WTC11 (cell line): ENCODE measurements at regions not wholly inside any gene's neighbourhood (a gene's known extent, or its start where the extent isn't known, plus 50 kb on each side); places are given as distances from the start of the nearest gene placed in this dataset.

Experiments
- ATAC-seq: fragments of 200-7000 bp; cut with Tn5 transposase; 2 replicates; pipeline ENCODE4 v1.10.0; 2021; ENCODE audit warnings: mild to moderate bottlenecking, moderate library complexity
- CTCF ChIA-PET: fragments of 300-600 bp; sonication (Branson Sonifier 250); formaldehyde crosslinking; loops from one replicate; lab custom pipeline; 2021; ENCODE audit warnings: antibody characterized with exemption; lab: Charles Lee
- POLR2A ChIA-PET: fragments of 350-600 bp; sonication (Branson Sonifier 250); formaldehyde crosslinking; loops from one replicate; lab custom pipeline; 2021; ENCODE audit warnings: antibody characterized with exemption; lab: Charles Lee
- DNase-seq: peaks from one replicate; pipeline ENCODE4 v3.0.0; 2021; ENCODE audit warnings: low spot score
- H3K27ac Mint-ChIP-seq: 2 replicates; pipeline ENCODE4 v1.8.0; 2021; ENCODE audit warnings: mixed read lengths
- H3K27me3 Mint-ChIP-seq: 2 replicates; pipeline ENCODE4 v1.8.0; 2021; ENCODE audit warnings: low read depth, mild to moderate bottlenecking, moderate library complexity, mixed read lengths
- H3K36me3 Mint-ChIP-seq: 2 replicates; pipeline ENCODE4 v1.8.0; 2021; ENCODE audit warnings: mixed read lengths
- H3K4me1 Mint-ChIP-seq: 2 replicates; pipeline ENCODE4 v1.8.0; 2022; ENCODE audit warnings: mixed read lengths
- H3K4me3 Mint-ChIP-seq: 2 replicates; pipeline ENCODE4 v1.8.0; 2021; ENCODE audit warnings: mild to moderate bottlenecking, moderate library complexity, mixed read lengths
- H3K9me3 Mint-ChIP-seq: 2 replicates; pipeline ENCODE4 v1.8.0; 2021; ENCODE audit warnings: mixed read lengths
- AR ChIP-seq: fragments of 250-450 bp; sonication (Bioruptor Pico); IDR thresholded peaks from 2 replicates; pipeline ENCODE4 v1.9.0; 2021; ENCODE audit warnings: mild to moderate bottlenecking
- CBFB ChIP-seq: sonication (generic); formaldehyde crosslinking; IDR thresholded peaks from 2 replicates; pipeline ENCODE4 v1.8.1; 2022; ENCODE audit warnings: mild to moderate bottlenecking, low read depth, missing genetic modification reagents
- JUN ChIP-seq: sonication (generic); formaldehyde crosslinking; IDR thresholded peaks from 2 replicates; pipeline ENCODE4 v1.8.0; 2023; ENCODE audit warnings: mild to moderate bottlenecking, missing genetic modification reagents
- RELA ChIP-seq: sonication (generic); formaldehyde crosslinking; IDR thresholded peaks from 2 replicates; pipeline ENCODE4 v1.8.1; 2022; ENCODE audit warnings: missing genetic modification reagents, mild to moderate bottlenecking, borderline replicate concordance
- SP1 ChIP-seq: sonication (generic); formaldehyde crosslinking; conservative IDR thresholded peaks from 2 replicates; pipeline ENCODE4 v1.8.1; 2022; ENCODE audit warnings: missing genetic modification reagents
- TEAD1 ChIP-seq: sonication (generic); formaldehyde crosslinking; IDR thresholded peaks from 2 replicates; pipeline ENCODE4 v1.8.0; 2022; ENCODE audit warnings: mild to moderate bottlenecking, missing genetic modification reagents
- ZNF138 ChIP-seq: sonication (generic); formaldehyde crosslinking; conservative IDR thresholded peaks from 2 replicates; pipeline ENCODE4 v1.8.1; 2022; ENCODE audit warnings: mild to moderate bottlenecking, moderate library complexity, missing genetic modification reagents
- ZNF263 ChIP-seq: sonication (generic); formaldehyde crosslinking; IDR thresholded peaks from 2 replicates; pipeline ENCODE4 v1.8.1; 2022; ENCODE audit warnings: low read depth, mild to moderate bottlenecking, moderate library complexity, missing genetic modification reagents
- ZNF416 ChIP-seq: fragments of 250-450 bp; sonication (Bioruptor Pico); IDR thresholded peaks from 2 replicates; pipeline ENCODE4 v1.9.0; 2021; ENCODE audit warnings: mild to moderate bottlenecking, inconsistent platforms
- ZNF512 ChIP-seq: sonication (generic); formaldehyde crosslinking; IDR thresholded peaks from 2 replicates; pipeline ENCODE4 v1.8.1; 2022; ENCODE audit warnings: missing genetic modification reagents, borderline replicate concordance
- TF ChIP-seq, protein P1 (sequence below): sonication (generic); formaldehyde crosslinking; IDR thresholded peaks from 2 replicates; pipeline ENCODE4 v1.8.0; 2022; ENCODE audit warnings: missing genetic modification reagents
- TF ChIP-seq, protein P2 (sequence below): sonication (generic); formaldehyde crosslinking; IDR thresholded peaks from 2 replicates; pipeline ENCODE4 v1.8.0; 2023; ENCODE audit warnings: mild to moderate bottlenecking, missing genetic modification reagents
- TF ChIP-seq, protein P3 (sequence below): sonication (generic); formaldehyde crosslinking; IDR thresholded peaks from 2 replicates; pipeline ENCODE4 v1.8.0; 2023; ENCODE audit warnings: missing genetic modification reagents
- TF ChIP-seq, protein P4 (sequence below): sonication (generic); formaldehyde crosslinking; IDR thresholded peaks from 2 replicates; pipeline ENCODE4 v1.8.1; 2023; ENCODE audit warnings: mild to moderate bottlenecking, missing genetic modification reagents, borderline replicate concordance
- TF ChIP-seq, protein P5 (sequence below): sonication (generic); formaldehyde crosslinking; IDR thresholded peaks from 2 replicates; pipeline ENCODE4 v1.8.1; 2023; ENCODE audit warnings: mild to moderate bottlenecking, moderate library complexity, missing genetic modification reagents

GRCh38 chr5:10839118-10839517 lies 78.1 kb upstream of the DAP start (continued):
- TF ChIP-seq, protein P1, sequence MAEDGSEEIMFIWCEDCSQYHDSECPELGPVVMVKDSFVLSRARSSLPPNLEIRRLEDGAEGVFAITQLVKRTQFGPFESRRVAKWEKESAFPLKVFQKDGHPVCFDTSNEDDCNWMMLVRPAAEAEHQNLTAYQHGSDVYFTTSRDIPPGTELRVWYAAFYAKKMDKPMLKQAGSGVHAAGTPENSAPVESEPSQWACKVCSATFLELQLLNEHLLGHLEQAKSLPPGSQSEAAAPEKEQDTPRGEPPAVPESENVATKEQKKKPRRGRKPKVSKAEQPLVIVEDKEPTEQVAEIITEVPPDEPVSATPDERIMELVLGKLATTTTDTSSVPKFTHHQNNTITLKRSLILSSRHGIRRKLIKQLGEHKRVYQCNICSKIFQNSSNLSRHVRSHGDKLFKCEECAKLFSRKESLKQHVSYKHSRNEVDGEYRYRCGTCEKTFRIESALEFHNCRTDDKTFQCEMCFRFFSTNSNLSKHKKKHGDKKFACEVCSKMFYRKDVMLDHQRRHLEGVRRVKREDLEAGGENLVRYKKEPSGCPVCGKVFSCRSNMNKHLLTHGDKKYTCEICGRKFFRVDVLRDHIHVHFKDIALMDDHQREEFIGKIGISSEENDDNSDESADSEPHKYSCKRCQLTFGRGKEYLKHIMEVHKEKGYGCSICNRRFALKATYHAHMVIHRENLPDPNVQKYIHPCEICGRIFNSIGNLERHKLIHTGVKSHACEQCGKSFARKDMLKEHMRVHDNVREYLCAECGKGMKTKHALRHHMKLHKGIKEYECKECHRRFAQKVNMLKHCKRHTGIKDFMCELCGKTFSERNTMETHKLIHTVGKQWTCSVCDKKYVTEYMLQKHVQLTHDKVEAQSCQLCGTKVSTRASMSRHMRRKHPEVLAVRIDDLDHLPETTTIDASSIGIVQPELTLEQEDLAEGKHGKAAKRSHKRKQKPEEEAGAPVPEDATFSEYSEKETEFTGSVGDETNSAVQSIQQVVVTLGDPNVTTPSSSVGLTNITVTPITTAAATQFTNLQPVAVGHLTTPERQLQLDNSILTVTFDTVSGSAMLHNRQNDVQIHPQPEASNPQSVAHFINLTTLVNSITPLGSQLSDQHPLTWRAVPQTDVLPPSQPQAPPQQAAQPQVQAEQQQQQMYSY = no peak
- TF ChIP-seq RELA (CRISPR knock-in tag) = no peak
- TF ChIP-seq, protein P2, sequence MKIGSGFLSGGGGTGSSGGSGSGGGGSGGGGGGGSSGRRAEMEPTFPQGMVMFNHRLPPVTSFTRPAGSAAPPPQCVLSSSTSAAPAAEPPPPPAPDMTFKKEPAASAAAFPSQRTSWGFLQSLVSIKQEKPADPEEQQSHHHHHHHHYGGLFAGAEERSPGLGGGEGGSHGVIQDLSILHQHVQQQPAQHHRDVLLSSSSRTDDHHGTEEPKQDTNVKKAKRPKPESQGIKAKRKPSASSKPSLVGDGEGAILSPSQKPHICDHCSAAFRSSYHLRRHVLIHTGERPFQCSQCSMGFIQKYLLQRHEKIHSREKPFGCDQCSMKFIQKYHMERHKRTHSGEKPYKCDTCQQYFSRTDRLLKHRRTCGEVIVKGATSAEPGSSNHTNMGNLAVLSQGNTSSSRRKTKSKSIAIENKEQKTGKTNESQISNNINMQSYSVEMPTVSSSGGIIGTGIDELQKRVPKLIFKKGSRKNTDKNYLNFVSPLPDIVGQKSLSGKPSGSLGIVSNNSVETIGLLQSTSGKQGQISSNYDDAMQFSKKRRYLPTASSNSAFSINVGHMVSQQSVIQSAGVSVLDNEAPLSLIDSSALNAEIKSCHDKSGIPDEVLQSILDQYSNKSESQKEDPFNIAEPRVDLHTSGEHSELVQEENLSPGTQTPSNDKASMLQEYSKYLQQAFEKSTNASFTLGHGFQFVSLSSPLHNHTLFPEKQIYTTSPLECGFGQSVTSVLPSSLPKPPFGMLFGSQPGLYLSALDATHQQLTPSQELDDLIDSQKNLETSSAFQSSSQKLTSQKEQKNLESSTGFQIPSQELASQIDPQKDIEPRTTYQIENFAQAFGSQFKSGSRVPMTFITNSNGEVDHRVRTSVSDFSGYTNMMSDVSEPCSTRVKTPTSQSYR (CRISPR knock-in tag) = no peak
- TF ChIP-seq, protein P3, sequence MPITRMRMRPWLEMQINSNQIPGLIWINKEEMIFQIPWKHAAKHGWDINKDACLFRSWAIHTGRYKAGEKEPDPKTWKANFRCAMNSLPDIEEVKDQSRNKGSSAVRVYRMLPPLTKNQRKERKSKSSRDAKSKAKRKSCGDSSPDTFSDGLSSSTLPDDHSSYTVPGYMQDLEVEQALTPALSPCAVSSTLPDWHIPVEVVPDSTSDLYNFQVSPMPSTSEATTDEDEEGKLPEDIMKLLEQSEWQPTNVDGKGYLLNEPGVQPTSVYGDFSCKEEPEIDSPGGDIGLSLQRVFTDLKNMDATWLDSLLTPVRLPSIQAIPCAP (CRISPR knock-in tag) = no peak
- no peak for TF ChIP-seq ZNF416
- TF ChIP-seq AR = no peak
- TF ChIP-seq TEAD1 (CRISPR knock-in tag) = no peak

GRCh38 chr5:10838038-10838437 lies 77.0 kb upstream of the DAP start:
- H3K36me3 Mint-ChIP-seq = 0 out of 2 replicates have a peak, but pooled peaks cover under 1% of the 10 kb centered on the region
- no peak for ATAC-seq
- no peak overlapping the region for H3K27ac Mint-ChIP-seq
- peaks cover 11% of the 10 kb centered on the region for H3K9me3 Mint-ChIP-seq
- ChIA-PET POLR2A (no interaction called here), CTCF (interaction anchor here (1.4 to 2.2 kb wide), 3 partner anchors 12 to 19 kb away, joined by 3 to 11 read pairs (median 4); no protein-coding TSS in a partner anchor)
- no peak for DNase-seq
- H3K4me3 Mint-ChIP-seq = no peak overlapping the region
- H3K27me3 Mint-ChIP-seq = no peaks in the 10 kb centered on the region
- no peaks in the 10 kb centered on the region for H3K4me1 Mint-ChIP-seq
- TF ChIP-seq ZNF512 (CRISPR knock-in tag) = no peak
- TF ChIP-seq, protein P4, sequence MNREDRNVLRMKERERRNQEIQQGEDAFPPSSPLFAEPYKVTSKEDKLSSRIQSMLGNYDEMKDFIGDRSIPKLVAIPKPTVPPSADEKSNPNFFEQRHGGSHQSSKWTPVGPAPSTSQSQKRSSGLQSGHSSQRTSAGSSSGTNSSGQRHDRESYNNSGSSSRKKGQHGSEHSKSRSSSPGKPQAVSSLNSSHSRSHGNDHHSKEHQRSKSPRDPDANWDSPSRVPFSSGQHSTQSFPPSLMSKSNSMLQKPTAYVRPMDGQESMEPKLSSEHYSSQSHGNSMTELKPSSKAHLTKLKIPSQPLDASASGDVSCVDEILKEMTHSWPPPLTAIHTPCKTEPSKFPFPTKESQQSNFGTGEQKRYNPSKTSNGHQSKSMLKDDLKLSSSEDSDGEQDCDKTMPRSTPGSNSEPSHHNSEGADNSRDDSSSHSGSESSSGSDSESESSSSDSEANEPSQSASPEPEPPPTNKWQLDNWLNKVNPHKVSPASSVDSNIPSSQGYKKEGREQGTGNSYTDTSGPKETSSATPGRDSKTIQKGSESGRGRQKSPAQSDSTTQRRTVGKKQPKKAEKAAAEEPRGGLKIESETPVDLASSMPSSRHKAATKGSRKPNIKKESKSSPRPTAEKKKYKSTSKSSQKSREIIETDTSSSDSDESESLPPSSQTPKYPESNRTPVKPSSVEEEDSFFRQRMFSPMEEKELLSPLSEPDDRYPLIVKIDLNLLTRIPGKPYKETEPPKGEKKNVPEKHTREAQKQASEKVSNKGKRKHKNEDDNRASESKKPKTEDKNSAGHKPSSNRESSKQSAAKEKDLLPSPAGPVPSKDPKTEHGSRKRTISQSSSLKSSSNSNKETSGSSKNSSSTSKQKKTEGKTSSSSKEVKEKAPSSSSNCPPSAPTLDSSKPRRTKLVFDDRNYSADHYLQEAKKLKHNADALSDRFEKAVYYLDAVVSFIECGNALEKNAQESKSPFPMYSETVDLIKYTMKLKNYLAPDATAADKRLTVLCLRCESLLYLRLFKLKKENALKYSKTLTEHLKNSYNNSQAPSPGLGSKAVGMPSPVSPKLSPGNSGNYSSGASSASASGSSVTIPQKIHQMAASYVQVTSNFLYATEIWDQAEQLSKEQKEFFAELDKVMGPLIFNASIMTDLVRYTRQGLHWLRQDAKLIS (CRISPR knock-in tag) = no peak
- TF ChIP-seq ZNF138 = no peak
- TF ChIP-seq CBFB (CRISPR knock-in tag) = no peak
- no peak for TF ChIP-seq SP1
- no peak for TF ChIP-seq ZNF263 (CRISPR knock-in tag)
- TF ChIP-seq AR = no peak
- TF ChIP-seq, protein P5, sequence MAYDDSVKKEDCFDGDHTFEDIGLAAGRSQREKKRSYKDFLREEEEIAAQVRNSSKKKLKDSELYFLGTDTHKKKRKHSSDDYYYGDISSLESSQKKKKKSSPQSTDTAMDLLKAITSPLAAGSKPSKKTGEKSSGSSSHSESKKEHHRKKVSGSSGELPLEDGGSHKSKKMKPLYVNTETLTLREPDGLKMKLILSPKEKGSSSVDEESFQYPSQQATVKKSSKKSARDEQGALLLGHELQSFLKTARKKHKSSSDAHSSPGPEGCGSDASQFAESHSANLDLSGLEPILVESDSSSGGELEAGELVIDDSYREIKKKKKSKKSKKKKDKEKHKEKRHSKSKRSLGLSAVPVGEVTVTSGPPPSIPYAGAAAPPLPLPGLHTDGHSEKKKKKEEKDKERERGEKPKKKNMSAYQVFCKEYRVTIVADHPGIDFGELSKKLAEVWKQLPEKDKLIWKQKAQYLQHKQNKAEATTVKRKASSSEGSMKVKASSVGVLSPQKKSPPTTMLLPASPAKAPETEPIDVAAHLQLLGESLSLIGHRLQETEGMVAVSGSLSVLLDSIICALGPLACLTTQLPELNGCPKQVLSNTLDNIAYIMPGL (CRISPR knock-in tag) = no peak
- TF ChIP-seq JUN = no peak
